Neural progenitor cell (in vitro differentiated cells): ENCODE measurements at regions not wholly inside any gene's neighbourhood (a gene's known extent, or its start where the extent isn't known, plus 50 kb on each side); places are given as distances from the start of the nearest gene placed in this dataset.

ENCODE experiments used
- CTCF ChIP-seq: fragments of 200-600 bp; sonication (generic); IDR thresholded peaks from 2 replicates; pipeline ENCODE4 v1.5.1; 2017; ENCODE audit warnings: antibody characterized with exemption, mild to moderate bottlenecking
- EZH2 ChIP-seq: fragments of 200-600 bp; sonication (generic); IDR thresholded peaks from 2 replicates; pipeline ENCODE4 v1.6.1; 2017; ENCODE audit warnings: antibody characterized with exemption, mild to moderate bottlenecking, moderate library complexity

- TF ChIP-seq CTCF (no peak), EZH2 (no peak)
These were observed 204.0 kb upstream of the NFIA start for GRCh38 chr1:60878323-60878722.
